ENCODE measurements at regions not wholly inside any gene's neighbourhood (a gene's known extent, or its start where the extent isn't known, plus 50 kb on each side); places are given as distances from the start of the nearest gene placed in this dataset.

DNA sequence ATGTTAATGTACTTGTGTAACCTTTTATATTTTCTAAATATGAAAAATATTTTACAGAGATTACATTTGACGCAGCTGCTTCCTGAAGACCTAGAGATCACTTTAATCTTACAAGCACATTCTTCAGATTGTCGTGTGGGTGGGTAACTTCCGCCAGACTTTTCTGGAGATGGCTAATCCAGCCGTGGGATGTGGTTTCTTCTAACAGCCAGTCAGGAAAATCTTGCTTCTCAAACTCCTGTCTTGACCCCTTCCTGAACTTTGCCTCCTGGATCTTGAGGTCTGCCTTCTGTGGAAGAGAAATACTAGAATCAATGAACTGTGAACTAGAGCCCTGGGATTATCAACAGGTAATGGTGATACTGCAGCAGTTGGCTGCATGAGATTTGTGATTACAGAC, 401.6 kb upstream of the TNP1 start (continued):
- TF ChIP-seq, protein P1, sequence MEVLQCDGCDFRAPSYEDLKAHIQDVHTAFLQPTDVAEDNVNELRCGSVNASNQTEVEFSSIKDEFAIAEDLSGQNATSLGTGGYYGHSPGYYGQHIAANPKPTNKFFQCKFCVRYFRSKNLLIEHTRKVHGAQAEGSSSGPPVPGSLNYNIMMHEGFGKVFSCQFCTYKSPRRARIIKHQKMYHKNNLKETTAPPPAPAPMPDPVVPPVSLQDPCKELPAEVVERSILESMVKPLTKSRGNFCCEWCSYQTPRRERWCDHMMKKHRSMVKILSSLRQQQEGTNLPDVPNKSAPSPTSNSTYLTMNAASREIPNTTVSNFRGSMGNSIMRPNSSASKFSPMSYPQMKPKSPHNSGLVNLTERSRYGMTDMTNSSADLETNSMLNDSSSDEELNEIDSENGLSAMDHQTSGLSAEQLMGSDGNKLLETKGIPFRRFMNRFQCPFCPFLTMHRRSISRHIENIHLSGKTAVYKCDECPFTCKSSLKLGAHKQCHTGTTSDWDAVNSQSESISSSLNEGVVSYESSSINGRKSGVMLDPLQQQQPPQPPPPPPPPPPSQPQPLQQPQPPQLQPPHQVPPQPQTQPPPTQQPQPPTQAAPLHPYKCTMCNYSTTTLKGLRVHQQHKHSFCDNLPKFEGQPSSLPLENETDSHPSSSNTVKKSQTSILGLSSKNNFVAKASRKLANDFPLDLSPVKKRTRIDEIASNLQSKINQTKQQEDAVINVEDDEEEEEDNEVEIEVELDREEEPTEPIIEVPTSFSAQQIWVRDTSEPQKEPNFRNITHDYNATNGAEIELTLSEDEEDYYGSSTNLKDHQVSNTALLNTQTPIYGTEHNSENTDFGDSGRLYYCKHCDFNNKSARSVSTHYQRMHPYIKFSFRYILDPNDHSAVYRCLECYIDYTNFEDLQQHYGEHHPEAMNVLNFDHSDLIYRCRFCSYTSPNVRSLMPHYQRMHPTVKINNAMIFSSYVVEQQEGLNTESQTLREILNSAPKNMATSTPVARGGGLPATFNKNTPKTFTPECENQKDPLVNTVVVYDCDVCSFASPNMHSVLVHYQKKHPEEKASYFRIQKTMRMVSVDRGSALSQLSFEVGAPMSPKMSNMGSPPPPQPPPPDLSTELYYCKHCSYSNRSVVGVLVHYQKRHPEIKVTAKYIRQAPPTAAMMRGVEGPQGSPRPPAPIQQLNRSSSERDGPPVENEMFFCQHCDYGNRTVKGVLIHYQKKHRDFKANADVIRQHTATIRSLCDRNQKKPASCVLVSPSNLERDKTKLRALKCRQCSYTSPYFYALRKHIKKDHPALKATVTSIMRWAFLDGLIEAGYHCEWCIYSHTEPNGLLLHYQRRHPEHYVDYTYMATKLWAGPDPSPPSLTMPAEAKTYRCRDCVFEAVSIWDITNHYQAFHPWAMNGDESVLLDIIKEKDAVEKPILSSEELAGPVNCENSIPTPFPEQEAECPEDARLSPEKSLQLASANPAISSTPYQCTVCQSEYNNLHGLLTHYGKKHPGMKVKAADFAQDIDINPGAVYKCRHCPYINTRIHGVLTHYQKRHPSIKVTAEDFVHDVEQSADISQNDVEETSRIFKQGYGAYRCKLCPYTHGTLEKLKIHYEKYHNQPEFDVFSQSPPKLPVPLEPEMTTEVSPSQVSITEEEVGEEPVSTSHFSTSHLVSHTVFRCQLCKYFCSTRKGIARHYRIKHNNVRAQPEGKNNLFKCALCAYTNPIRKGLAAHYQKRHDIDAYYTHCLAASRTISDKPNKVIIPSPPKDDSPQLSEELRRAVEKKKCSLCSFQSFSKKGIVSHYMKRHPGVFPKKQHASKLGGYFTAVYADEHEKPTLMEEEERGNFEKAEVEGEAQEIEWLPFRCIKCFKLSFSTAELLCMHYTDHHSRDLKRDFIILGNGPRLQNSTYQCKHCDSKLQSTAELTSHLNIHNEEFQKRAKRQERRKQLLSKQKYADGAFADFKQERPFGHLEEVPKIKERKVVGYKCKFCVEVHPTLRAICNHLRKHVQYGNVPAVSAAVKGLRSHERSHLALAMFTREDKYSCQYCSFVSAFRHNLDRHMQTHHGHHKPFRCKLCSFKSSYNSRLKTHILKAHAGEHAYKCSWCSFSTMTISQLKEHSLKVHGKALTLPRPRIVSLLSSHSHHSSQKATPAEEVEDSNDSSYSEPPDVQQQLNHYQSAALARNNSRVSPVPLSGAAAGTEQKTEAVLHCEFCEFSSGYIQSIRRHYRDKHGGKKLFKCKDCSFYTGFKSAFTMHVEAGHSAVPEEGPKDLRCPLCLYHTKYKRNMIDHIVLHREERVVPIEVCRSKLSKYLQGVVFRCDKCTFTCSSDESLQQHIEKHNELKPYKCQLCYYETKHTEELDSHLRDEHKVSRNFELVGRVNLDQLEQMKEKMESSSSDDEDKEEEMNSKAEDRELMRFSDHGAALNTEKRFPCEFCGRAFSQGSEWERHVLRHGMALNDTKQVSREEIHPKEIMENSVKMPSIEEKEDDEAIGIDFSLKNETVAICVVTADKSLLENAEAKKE (CRISPR knock-in tag; IDR thresholded peaks at IDR 0.05): no peak
- no peak for TF ChIP-seq ZNF331 (CRISPR knock-in tag; IDR thresholded peaks at IDR 0.05; ENCODE audit: low read depth)
- TF ChIP-seq CREB1 (CRISPR knock-in tag; IDR thresholded peaks at IDR 0.05; ENCODE audit: low read depth): no peak

DNA sequence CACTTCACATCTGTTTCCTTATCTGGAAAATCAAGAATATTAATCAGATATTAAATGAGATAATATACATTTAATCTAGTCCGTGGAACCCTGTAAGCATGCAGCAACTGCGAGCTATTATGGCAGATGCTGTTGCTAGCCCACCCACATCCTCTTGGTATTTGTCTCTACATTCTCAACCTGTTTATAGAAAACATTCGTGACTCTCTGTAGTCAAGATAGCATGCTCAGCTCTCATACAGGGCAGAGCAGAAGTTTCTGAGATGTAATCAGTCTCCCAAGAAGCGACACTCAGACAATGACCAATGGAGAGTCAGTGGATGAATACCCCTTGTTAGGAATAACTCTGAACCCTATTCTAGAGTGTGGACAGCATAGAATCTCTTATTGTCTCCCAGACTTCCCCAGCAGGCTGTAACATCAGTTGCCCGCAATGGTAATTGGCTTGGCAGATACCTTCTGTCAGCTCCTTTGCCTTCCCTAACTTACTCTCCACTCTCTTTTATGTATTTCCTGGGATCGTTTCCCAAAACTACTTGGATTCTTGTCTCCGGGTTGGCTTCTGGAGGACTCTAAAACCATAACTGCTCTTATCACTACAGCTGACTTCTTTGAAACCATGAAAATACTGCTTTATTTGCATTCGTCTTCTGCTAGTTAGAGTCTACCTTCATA, 400.7 kb upstream of the TNP1 start:
- Mint-ChIP-seq H3K36me3 (ENCODE audit: low read depth) (no peaks in the 10 kb centered on the region), H3K27ac (no peak overlapping the region), H3K9me3 (no peaks in the 10 kb centered on the region; the same call in 2 of the 3 replicates), H3K4me3 (no peak overlapping the region), H3K27me3 (ENCODE audit: insufficient read depth, low read depth, poor library complexity) (peaks cover 41% of the 10 kb centered on the region), H3K4me1 (peaks cover 8% of the 10 kb centered on the region; the same call in 2 of the 3 replicates)
- H3F3A ChIP-seq (replicated peaks; ENCODE audit: low read depth): no peaks in the 10 kb centered on the region
- H3K27me3 ChIP-seq (ENCODE audit: insufficient read depth): peaks cover 57% of the 10 kb centered on the region
- no peak overlapping the region for H3K4me2 ChIP-seq
- H4K20me1 ChIP-seq (replicated peaks; ENCODE audit: insufficient read depth): no peaks in the 10 kb centered on the region; the same call in none of the 2 replicates
- no peaks in the 10 kb centered on the region for H3K36me3 ChIP-seq (ENCODE audit: insufficient read depth)
- no peaks in the 10 kb centered on the region for H3K9me2 ChIP-seq (ENCODE audit: insufficient read depth)
- no peak overlapping the region for H3K4me3 ChIP-seq
- no peak overlapping the region for H2AFZ ChIP-seq
- H3K79me2 ChIP-seq (replicated peaks; ENCODE audit: insufficient read depth): no peaks in the 10 kb centered on the region
- H3K27ac ChIP-seq (ENCODE audit: low read depth): no peak overlapping the region
- no peak for ATAC-seq
- H3K4me1 ChIP-seq (ENCODE audit: insufficient read depth): peaks cover 7% of the 10 kb centered on the region; the same call in 1 of the 2 replicates
- no peak for DNase-seq (ENCODE audit: low spot score)
- TF ChIP-seq EZH2phosphoT487 (IDR thresholded peaks at IDR 0.05; ENCODE audit: unreplicated experiment): no peak
- no peak for TF ChIP-seq ZNF114 (CRISPR knock-in tag; IDR thresholded peaks at IDR 0.05)
- no peak for TF ChIP-seq CREB1 (CRISPR knock-in tag; IDR thresholded peaks at IDR 0.05; ENCODE audit: low read depth)
- no peak for TF ChIP-seq ZNF331 (CRISPR knock-in tag; IDR thresholded peaks at IDR 0.05; ENCODE audit: low read depth)
- no peak for TF ChIP-seq JUNB (IDR thresholded peaks at IDR 0.05; ENCODE audit: unreplicated experiment)
- TF ChIP-seq, protein P1 (CRISPR knock-in tag; IDR thresholded peaks at IDR 0.05): no peak
- no peak for TF ChIP-seq NANOG (IDR thresholded peaks at IDR 0.05; ENCODE audit: borderline replicate concordance)
